ENCODE measurements at regions not wholly inside any gene's neighbourhood (a gene's known extent, or its start where the extent isn't known, plus 50 kb on each side); places are given as distances from the start of the nearest gene placed in this dataset.

GRCh38 chr18:45449418-45450227, 165.7 kb upstream of the SLC14A2 start:
- TF ChIP-seq CTCF (IDR thresholded peaks at IDR 0.05) (no peak), POLR2AphosphoS5 (IDR thresholded peaks at IDR 0.05; ENCODE audit: low read depth, low read length) (no peak)

Data from Panc1 (cell line).